WTC11 (cell line): ENCODE measurements at regions not wholly inside any gene's neighbourhood (a gene's known extent, or its start where the extent isn't known, plus 50 kb on each side); places are given as distances from the start of the nearest gene placed in this dataset.

ENCODE experiments used
- ATAC-seq: fragments of 200-7000 bp; cut with Tn5 transposase; 2 replicates; pipeline ENCODE4 v1.10.0; 2021; ENCODE audit warnings: mild to moderate bottlenecking, moderate library complexity
- CTCF ChIA-PET: fragments of 300-600 bp; sonication (Branson Sonifier 250); formaldehyde crosslinking; loops from one replicate; lab custom pipeline; 2021; ENCODE audit warnings: antibody characterized with exemption; lab: Charles Lee
- POLR2A ChIA-PET: fragments of 350-600 bp; sonication (Branson Sonifier 250); formaldehyde crosslinking; loops from one replicate; lab custom pipeline; 2021; ENCODE audit warnings: antibody characterized with exemption; lab: Charles Lee
- DNase-seq: peaks from one replicate; pipeline ENCODE4 v3.0.0; 2021; ENCODE audit warnings: low spot score
- H3K27ac Mint-ChIP-seq: 2 replicates; pipeline ENCODE4 v1.8.0; 2021; ENCODE audit warnings: mixed read lengths
- H3K27me3 Mint-ChIP-seq: 2 replicates; pipeline ENCODE4 v1.8.0; 2021; ENCODE audit warnings: low read depth, mild to moderate bottlenecking, moderate library complexity, mixed read lengths
- H3K36me3 Mint-ChIP-seq: 2 replicates; pipeline ENCODE4 v1.8.0; 2021; ENCODE audit warnings: mixed read lengths
- H3K4me1 Mint-ChIP-seq: 2 replicates; pipeline ENCODE4 v1.8.0; 2022; ENCODE audit warnings: mixed read lengths
- H3K4me3 Mint-ChIP-seq: 2 replicates; pipeline ENCODE4 v1.8.0; 2021; ENCODE audit warnings: mild to moderate bottlenecking, moderate library complexity, mixed read lengths
- H3K9me3 Mint-ChIP-seq: 2 replicates; pipeline ENCODE4 v1.8.0; 2021; ENCODE audit warnings: mixed read lengths
- AFF4 ChIP-seq: sonication (generic); formaldehyde crosslinking; IDR thresholded peaks from 2 replicates; pipeline ENCODE4 v1.8.1; 2023; ENCODE audit warnings: mild to moderate bottlenecking, missing genetic modification reagents, borderline replicate concordance
- EMX1 ChIP-seq: fragments of 250-450 bp; sonication (Bioruptor Pico); IDR thresholded peaks from 2 replicates; pipeline ENCODE4 v1.8.0; 2021; ENCODE audit warnings: mild to moderate bottlenecking
- ERG ChIP-seq: fragments of 250-450 bp; sonication (Bioruptor Pico); IDR thresholded peaks from 2 replicates; pipeline ENCODE4 v1.8.0; 2021; ENCODE audit warnings: mild to moderate bottlenecking
- ETV6 ChIP-seq: sonication (generic); formaldehyde crosslinking; IDR thresholded peaks from 2 replicates; pipeline ENCODE4 v1.8.1; 2022; ENCODE audit warnings: mild to moderate bottlenecking, missing genetic modification reagents
- FOXK1 ChIP-seq: sonication (generic); formaldehyde crosslinking; IDR thresholded peaks from 2 replicates; pipeline ENCODE4 v1.8.0; 2022; ENCODE audit warnings: mild to moderate bottlenecking, moderate library complexity, missing genetic modification reagents
- FOXP4 ChIP-seq: sonication (generic); formaldehyde crosslinking; IDR thresholded peaks from 2 replicates; pipeline ENCODE4 v1.8.0; 2022; ENCODE audit warnings: mild to moderate bottlenecking, missing genetic modification reagents
- GRHL2 ChIP-seq: fragments of 250-450 bp; sonication (Bioruptor Pico); IDR thresholded peaks from 2 replicates; pipeline ENCODE4 v1.8.0; 2022; ENCODE audit warnings: mild to moderate bottlenecking, moderate library complexity; ENCODE audit not compliant: insufficient replicate concordance, severe bottlenecking
- IRF1 ChIP-seq: sonication (generic); formaldehyde crosslinking; IDR thresholded peaks from 2 replicates; pipeline ENCODE4 v1.8.0; 2023; ENCODE audit warnings: missing genetic modification reagents
- IRF2 ChIP-seq: sonication (generic); formaldehyde crosslinking; IDR thresholded peaks from 2 replicates; pipeline ENCODE4 v1.8.0; 2022; ENCODE audit warnings: low read depth, missing genetic modification reagents, borderline replicate concordance
- JAZF1 ChIP-seq: fragments of 250-450 bp; sonication (Bioruptor Pico); IDR thresholded peaks from 2 replicates; pipeline ENCODE4 v1.9.0; 2021; ENCODE audit warnings: moderate library complexity, mild to moderate bottlenecking, inconsistent platforms
- MYBL2 ChIP-seq: sonication (generic); formaldehyde crosslinking; IDR thresholded peaks from 2 replicates; pipeline ENCODE4 v1.8.1; 2023; ENCODE audit warnings: mild to moderate bottlenecking, moderate library complexity, missing genetic modification reagents
- RORB ChIP-seq: fragments of 250-450 bp; sonication (Bioruptor Pico); IDR thresholded peaks from 2 replicates; pipeline ENCODE4 v1.9.0; 2021; ENCODE audit warnings: mild to moderate bottlenecking
- SP1 ChIP-seq: sonication (generic); formaldehyde crosslinking; conservative IDR thresholded peaks from 2 replicates; pipeline ENCODE4 v1.8.1; 2022; ENCODE audit warnings: missing genetic modification reagents
- TEAD4 ChIP-seq: sonication (generic); formaldehyde crosslinking; IDR thresholded peaks from 2 replicates; pipeline ENCODE4 v1.8.0; 2022; ENCODE audit warnings: mild to moderate bottlenecking, missing genetic modification reagents
- ZNF512 ChIP-seq: sonication (generic); formaldehyde crosslinking; IDR thresholded peaks from 2 replicates; pipeline ENCODE4 v1.8.1; 2022; ENCODE audit warnings: missing genetic modification reagents, borderline replicate concordance
- ZNF671 ChIP-seq: fragments of 250-450 bp; sonication (Bioruptor Pico); IDR thresholded peaks from 2 replicates; pipeline ENCODE4 v1.8.0; 2021; ENCODE audit warnings: mild to moderate bottlenecking

GRCh38 chr1:168397806-168398205 lies 117.1 kb downstream of the TBX19 start:
- Mint-ChIP-seq H3K9me3 (no peaks in the 10 kb centered on the region), H3K27me3 (no peaks in the 10 kb centered on the region), H3K4me1 (peaks cover 13% of the 10 kb centered on the region), H3K36me3 (no peaks in the 10 kb centered on the region), H3K27ac (no peak overlapping the region), H3K4me3 (no peak overlapping the region)
- CTCF ChIA-PET = no interaction called here
- DNase-seq = no peak
- POLR2A ChIA-PET = interaction anchor here (0.7 kb wide), 1 partner anchor 639 kb away, joined by 6 read pairs; no protein-coding TSS in a partner anchor
- ATAC-seq = no peak
- TF ChIP-seq FOXP4 = no peak
- no peak for TF ChIP-seq SP1 (CRISPR knock-in tag)
- TF ChIP-seq ZNF512 (CRISPR knock-in tag) = no peak
- no peak for TF ChIP-seq MYBL2 (CRISPR knock-in tag)
- no peak for TF ChIP-seq FOXK1
- no peak for TF ChIP-seq ZNF671 (CRISPR knock-in tag)
- TF ChIP-seq TEAD4 (CRISPR knock-in tag) = no peak
- no peak for TF ChIP-seq AFF4 (CRISPR knock-in tag)
- no peak for TF ChIP-seq IRF2 (CRISPR knock-in tag)

- ATAC-seq (no peak), DNase-seq (no peak)
- no peak for TF ChIP-seq FOXP4
- no peak for TF ChIP-seq GRHL2 (CRISPR knock-in tag)
- TF ChIP-seq JAZF1 (CRISPR knock-in tag) = no peak
- no peak for TF ChIP-seq IRF1
- no peak for TF ChIP-seq ERG
- TF ChIP-seq RORB (CRISPR knock-in tag) = no peak
- TF ChIP-seq ETV6 (CRISPR knock-in tag) = no peak
- no peak for TF ChIP-seq EMX1
- Mint-ChIP-seq H3K27ac (no peak overlapping the region), H3K9me3 (no peaks in the 10 kb centered on the region), H3K36me3 (no peaks in the 10 kb centered on the region), H3K4me1 (peaks cover 20% of the 10 kb centered on the region), H3K4me3 (no peak overlapping the region), H3K27me3 (no peaks in the 10 kb centered on the region)
- ChIA-PET CTCF (no interaction called here), POLR2A (no interaction called here)
Measured at GRCh38 chr1:168396940-168397684, 116.4 kb downstream of the TBX19 start.
